GM21619 (cell line): ENCODE measurements at regions not wholly inside any gene's neighbourhood (a gene's known extent, or its start where the extent isn't known, plus 50 kb on each side); places are given as distances from the start of the nearest gene placed in this dataset.

ENCODE experiments used
- ATAC-seq: cut with Tn5 transposase; IDR thresholded peaks from one replicate; pipeline ENCODE4 v1.9.1; 2021; ENCODE audit not compliant: unreplicated experiment

- ATAC-seq = no peak
Observed at GRCh38 chr1:184919892-184920291, 54.4 kb downstream of the NIBAN1 start.

DNA sequence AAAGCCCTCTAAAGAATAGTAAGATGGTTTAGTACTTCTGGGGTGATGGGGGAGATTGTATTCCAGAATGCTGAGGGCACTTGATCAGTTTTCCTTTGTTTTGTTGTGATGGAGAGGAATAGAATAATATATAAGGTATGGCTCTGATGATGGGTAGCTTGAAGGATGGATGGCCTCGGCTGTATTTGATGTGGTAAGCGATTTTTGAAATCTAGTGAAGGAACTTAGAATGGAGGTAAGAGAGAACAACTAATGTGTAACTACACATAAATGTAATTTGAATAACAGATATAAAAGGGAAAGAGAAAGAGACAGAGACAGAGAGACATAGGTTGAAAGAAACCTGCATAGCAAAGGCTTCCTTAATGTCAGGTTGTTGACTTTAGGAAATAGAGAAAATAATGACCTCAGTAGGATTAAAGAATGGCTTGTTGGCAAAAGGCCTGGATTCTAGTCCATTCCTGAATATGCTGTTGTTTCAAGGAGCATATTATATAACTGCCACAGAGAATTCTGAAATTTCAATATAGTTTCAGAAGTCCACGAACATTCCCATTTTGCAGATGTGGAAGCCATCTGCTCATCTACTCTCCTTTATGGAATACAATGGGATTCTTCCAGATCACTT, 58.7 kb downstream of the NIBAN1 start:
- no peak for ATAC-seq

DNA sequence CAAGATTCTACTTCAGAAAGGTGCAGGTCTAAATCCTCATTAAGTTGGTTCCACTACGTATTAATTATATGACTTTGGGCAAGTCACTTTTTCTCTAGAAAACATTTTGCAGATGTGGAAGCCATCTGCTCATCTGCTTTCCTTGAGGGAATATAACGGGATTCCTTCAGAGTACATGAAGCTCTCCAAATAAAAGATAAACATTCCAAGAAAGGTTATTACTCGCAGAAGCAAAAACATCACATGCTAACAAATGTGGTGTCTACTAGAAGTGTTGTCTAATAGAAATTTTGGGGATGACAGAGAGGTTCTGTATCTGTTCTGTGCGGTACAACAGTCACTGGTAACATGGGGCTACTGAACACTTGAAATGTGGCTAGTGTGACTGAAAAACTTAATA, 60.2 kb downstream of the NIBAN1 start:
- ATAC-seq = no peak

- ATAC-seq = no peak
Observed at GRCh38 chr1:184912392-184912791, 61.9 kb downstream of the NIBAN1 start.

GRCh38 chr1:184911830-184912229, 62.5 kb downstream of the NIBAN1 start:
- no peak for ATAC-seq

DNA sequence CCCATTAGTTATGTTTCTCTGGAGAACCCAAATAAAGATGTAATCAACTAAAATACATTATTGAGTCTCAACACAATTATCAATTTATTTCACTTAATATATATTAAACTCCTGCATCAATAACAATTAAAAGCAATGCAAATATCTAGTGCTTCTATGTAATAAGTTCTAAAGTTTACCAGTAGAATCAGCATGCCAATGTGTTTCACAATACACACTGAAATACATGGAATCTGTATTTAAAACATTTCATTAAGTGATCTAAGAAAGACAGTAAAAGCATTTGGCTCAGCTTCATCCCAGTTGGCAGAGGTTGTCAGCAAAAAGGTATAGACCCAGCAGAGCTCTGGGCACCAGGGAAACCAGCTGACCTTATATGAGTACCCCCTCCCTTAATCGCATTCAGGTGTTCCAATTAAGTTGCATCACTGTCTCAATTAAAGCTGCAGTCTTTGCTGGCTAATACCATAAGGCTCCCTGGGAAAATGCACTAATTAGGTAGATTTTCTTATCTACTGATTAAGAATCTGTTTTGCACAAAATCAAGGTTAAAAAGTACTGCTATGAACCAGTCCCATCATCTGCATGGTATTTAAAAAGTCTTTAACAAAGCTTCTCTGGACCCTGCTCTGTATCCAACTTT, 63.1 kb downstream of the NIBAN1 start:
- ATAC-seq = no peak

DNA sequence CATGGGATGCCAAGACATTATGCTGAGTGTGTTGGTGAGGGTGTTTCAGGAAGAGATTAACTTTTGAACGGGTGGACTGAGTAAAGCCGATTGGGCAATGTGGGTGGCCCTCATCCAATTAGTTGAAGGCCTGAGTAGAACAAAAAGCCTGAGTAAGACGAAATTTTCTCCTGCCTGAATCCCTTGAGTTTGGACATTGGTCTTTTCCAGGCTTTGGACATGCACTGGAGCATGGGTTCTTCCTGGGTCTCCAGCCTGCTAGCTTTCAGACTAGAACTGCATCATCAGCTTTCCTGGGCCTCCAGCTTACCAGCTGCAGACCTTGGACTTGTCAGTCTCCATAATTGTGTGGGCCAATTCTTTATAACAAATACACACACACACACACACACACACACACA, 63.6 kb downstream of the NIBAN1 start:
- ATAC-seq = no peak

DNA sequence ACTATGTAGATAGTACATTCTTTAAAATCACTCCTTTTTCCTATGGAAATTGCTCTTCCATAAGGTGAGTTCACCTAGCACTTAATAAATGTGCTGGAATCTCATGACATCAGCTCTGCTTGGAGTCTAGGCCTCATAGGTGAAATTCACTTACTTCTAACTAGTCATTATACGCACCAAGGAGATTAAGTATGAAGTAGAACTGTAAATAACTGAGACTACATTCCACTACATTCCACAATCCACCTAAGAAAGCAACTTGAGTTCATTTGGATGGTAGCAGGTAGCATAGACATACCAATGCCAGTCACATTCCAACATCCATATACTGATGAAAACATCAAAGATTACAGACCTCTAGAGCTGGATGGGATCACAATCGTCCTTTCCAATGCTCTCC, 64.3 kb downstream of the NIBAN1 start:
- no peak for ATAC-seq

GRCh38 chr1:184909019-184909418, 65.3 kb downstream of the NIBAN1 start:
- no peak for ATAC-seq

DNA sequence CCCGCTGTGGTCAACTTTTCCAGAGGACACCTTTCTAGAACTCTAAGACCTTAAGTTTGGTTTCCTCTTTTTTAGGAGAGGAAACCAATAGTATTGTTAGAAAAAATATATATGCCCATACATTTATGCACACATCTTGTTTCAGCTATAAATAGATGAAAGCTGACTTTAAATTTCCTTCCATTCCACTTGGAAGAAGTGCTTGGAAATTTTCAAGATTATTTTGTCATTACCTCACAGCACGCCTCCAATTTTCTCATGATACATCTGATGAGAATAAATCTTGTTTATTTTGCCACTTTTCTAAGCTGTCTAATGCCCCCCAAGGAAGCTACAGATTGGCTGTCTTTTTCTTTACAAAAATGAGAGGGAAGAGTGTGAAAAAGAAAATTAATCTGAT, 65.8 kb downstream of the NIBAN1 start:
- ATAC-seq = no peak

DNA sequence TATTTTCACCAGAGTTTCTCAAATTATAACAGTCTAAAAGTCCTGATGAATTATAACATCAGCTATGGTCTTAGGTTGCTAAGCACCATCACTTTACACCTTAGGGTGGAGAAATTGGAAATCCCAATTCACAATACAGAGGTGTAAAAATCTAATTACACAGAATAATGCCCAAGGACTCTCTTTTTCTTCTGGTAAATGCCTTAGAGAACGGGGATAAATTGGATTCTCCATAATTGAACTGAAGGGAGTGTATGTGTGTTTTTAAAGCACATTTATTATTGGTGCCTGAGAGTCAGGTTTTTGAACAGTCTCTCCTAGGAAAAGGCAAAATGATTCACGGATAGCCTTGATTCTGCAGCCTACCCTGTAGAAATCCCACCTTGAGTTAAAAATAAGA, 66.8 kb downstream of the NIBAN1 start:
- ATAC-seq = no peak

DNA sequence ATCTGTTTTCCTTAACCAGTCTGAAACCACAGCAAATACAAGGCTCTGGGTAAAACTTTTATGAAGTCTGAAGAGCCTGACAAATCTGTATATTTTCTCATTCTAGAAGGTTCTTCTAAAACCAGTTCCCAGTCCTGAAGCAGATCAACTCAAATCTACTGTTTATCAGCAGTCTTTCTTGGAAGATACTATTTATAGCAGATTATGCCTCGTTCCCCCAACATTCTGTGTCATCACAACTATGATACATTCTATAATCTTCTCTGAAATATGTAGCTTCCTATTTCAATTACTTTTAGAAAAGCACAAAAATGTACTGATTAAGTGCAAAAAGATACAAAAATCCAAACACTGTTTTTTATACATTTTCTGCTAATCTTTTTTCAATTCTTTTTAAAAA, 67.5 kb downstream of the NIBAN1 start:
- ATAC-seq = no peak

DNA sequence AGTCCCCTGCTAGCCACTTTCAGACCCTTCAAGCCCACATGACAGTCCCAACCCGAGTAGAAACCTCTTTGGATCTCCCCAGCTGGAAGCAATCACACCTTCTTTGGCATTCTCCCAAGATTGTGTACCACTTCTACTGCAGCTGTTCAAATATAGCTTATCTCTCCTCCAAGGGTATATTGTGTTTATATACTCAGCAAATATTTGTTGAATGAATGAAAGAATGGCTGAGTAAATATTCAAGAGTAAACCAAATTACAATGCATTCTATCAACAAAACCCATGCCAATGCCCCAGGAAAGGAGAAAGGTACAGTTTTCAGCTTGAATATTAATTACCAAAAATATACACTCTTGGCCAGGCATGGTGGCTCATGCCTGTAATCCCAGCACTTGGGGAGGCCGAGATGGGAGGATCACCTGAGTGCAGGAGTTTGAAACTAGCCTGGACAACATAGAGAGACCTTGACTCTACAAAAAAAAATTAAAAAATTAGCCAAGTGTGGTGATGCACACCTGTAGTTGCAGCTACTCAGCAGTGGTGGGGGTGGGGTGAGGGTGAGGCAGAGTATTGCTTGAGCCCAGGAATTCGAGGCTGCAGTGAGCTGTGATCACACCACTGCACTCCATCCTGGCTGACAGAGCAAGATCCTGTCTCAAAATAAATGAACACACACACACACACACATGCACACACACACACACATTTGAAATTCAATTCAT, 68.5 kb downstream of the NIBAN1 start:
- ATAC-seq = no peak

GRCh38 chr1:184903111-184903692, 71.1 kb downstream of the NIBAN1 start:
- ATAC-seq = no peak

GRCh38 chr1:184900507-184900906, 73.8 kb downstream of the NIBAN1 start:
- ATAC-seq = no peak

DNA sequence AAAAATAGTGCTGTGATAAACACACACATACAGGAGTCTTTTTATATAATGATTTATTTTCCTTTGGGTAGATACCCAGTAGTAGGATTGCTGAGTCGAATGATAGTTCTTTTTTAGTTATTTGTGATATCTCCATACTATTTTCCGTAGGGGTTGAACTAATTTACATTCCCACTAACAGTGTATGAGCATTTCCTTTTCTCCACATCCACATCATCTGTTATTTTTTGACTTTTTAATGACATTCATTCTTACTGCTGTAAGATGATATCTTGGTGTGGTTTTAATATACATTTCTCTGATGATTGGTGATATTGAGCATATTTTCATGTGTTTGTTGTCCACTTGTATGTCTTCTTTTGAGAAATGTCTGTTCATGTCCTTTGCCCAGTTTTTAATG, 78.3 kb downstream of the NIBAN1 start:
- ATAC-seq = no peak

DNA sequence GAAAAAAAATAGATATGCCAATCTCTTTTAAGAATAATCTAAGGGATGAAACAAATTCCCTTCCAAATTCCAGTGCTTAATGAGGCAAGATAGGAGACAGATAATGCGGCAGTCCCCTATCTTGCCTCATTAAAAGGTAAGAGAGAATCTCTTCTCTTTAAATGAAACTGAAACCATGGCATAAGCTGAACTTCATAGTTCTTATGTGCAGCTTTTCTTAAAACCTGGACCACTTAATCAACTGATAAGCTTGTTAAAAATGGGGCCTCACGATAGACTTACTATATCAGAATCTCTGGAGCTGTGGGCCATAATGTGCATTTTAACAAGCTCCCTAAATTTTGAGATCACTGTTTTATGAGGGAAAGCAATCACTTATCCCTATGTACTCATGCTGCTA, 79.2 kb downstream of the NIBAN1 start:
- no peak for ATAC-seq

- no peak for ATAC-seq
Observed at GRCh38 chr1:184893695-184894094, 80.6 kb downstream of the NIBAN1 start.

DNA sequence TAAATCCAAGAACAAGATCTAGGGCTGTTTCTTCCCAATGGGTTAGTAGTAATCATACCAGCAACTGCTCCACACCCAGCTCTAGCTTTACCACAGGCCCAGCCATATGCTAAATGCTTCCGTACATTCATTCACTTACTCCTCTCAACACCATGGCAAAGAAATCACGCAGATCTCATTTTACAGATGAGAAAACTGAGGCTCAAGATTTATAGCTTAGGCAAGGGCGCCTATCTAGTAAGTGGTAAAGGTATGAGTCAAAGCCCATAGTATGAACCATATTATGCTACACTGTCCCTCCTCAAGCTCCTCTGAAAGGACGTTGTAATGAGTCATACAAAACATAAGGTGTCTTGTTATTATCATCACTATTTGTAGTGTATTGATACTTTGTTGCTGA, 82.2 kb downstream of the NIBAN1 start:
- ATAC-seq = peak; percentile 83

GRCh38 chr1:184891440-184891839, 82.9 kb downstream of the NIBAN1 start:
- ATAC-seq = no peak

- ATAC-seq = no peak
Observed at GRCh38 chr1:184890539-184890973, 83.8 kb downstream of the NIBAN1 start.

DNA sequence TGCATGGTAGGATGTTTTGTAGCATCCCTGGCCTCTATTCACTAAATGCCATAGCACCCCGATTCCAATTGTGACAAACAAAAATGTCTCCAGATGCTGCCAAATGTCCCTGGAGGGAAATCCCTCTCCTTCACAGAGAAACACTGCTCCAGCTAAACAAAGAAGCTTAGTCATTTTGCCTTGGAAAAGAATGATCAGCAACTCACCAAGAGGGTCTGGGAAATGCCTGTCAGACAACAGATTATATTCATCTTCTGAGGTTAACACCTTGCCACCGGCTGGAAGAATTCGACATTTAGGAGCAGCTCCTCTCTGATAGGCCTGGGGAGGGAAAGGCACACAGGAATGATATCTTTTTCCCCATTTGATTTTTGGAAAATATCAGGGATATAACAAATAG, 84.4 kb downstream of the NIBAN1 start:
- no peak for ATAC-seq
